ENCODE measurements at regions not wholly inside any gene's neighbourhood (a gene's known extent, or its start where the extent isn't known, plus 50 kb on each side); places are given as distances from the start of the nearest gene placed in this dataset.
A peak's percentile ranks its signal among the peaks of the same experiment; 100 is the strongest.
"Not testable (repeated sequence)": the region's sequence is repeated elsewhere in the genome, so short reads cannot be mapped to it uniquely, and the experiment has no call there.

DNA sequence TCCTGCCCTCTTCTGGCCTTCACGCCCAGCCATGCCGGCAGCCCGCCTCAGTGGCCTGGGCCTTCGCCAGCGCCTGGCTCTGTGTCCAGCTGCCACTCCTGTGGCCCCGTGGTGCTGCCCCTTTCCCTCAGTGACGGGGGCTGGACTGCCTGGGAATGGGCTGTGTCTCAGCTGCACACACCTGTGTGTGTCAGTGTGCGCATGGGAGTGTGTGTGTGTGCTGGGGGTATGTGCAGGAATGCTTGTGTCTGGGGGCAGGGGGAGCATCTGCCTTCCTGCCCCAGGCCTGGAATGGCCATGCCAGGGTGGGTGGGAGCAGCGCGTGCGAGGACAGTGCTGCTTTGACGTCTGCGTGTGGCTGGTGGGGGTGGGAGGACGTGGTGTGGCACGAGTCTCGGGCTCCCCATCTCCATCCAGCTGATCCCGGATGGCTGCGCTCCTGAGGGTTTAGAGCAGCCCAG is 224.9 kb downstream of the TMEM121 start:
- DNase-seq (ENCODE audit: low spot score), result not testable (repeated sequence)

DNA sequence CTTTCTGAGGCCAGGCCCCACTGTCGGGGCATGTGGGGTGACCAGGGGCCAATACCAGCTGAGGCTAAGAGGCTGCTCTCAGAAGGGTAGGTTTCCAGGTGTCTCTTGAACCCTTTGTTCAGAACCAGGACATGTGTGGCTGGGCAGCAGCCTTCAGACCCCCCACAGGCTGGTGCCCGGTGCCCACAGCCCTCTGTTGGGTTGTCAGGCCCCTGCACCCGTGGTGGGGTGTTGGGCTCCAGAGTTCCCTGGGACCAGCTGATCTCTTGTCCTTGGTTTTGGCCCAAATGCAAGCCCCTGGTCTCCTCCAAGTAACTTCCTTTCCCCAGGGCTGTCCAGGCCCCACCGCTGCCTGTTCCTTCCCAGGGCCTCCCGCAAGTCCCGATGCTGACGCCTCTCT is 226.0 kb downstream of the TMEM121 start:
- not testable (repeated sequence) for DNase-seq (ENCODE audit: low spot score)

DNA sequence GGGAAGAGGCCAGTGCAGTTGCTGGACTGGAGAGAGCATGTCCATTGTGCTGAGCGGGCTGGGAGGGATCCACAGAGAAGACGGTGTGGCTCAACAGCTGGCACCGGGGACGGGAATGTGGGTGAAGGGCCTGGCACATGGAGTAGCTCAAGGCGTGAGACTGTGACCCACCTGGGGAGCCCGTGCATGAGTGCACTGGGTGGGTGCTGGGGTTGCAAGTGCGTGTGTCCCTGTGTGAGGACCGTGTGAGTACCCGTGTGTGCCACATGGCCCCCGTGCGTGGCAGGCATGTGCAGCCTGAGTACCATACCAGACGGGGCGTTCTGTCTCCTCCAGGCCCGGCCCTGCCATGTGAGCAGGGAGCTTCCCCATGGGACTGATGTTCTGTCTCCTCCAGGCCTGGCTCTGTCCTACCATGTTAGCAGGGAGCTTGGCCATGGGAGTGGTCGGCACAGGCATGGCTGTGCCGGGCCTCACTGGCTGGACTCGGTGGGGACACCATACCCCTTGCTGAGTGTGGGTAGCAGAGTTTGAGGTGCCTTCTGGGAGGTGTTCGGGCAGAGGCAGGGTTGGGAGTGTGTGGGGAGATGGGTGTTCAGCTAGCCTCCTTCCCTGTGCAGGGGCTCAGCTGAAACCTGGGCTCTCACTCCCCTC is 234.4 kb downstream of the TMEM121 start:
- DNase-seq (ENCODE audit: low spot score), result no peak

- not testable (repeated sequence) for DNase-seq (ENCODE audit: low spot score)
Measured at GRCh38 chr14:105761345-105761740, 235.0 kb downstream of the TMEM121 start.

GRCh38 chr14:105761842-105762241 is 235.5 kb downstream of the TMEM121 start:
- no peak for DNase-seq (ENCODE audit: low spot score)

- not testable (repeated sequence) for DNase-seq (ENCODE audit: low spot score)
Measured at GRCh38 chr14:105762262-105762661, 235.9 kb downstream of the TMEM121 start.

DNA sequence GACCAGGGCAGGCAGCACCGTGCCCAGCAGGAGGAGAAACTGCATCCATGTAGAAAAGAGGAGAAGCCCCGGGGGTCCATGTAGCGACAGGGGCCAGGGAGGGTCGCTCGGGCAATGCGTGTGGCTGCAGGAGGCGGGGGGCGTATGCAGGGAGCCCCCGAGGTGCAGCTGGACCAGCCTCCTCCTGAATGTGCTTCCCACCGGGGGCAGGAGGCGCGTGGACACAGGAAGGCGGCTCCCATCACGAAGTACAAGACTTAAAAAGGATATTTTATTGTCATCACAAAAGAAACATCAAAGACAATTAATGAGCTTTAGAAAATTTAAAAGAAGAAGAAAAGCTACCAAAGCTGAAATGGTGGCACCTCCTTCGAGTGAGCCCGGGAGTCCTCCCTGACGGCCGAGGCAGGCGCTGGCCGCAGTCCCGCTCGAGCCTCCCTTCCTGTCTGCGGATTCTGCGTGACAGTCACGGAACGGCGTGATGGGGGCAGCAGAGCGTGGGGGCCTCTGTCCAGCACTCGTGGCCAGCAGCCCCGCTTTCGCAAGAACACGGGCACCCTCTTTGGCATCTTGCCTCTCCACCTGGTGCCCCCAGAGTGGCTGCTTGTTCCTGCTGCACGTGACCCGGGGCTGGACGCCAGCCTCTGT is 238.0 kb downstream of the TMEM121 start:
- DNase-seq (ENCODE audit: low spot score), result not testable (repeated sequence)

DNA sequence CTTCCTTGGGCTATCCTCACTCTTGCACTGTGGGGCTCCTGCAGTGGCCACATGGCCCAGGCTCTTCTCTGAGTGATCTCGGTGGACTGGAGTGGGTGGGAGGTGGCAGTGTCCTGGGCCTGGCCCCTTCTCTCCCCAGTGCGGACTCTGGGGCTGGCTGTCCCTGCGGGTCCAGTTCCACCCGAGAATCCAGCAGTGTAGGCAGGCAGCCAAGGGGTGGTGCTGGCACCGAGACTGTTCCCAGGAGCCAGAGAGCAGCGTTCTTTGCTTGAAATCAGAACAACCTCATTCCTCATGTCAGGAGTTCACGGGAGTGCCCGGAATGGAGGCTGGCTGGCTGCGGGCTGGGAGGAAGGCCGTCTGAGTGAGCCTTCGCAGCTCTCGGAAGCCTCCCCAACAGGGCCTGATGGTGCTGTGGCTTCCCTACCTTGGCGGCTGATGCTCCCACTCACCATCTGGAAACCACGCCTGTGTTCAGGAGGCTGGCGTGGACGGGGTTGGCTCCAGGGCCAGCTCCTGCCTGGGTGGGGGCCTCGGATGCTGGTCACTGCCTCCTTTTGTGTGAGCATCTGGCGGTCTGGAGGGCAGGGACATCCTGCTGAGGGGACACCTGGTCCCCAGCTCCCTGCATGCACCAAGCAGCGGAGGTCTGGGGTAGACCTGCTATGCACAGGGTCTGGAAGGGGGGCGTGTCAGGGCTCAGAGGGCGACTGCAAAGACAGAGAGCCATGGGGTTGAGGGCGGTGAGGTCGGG is 238.9 kb downstream of the TMEM121 start:
- not testable (repeated sequence) for DNase-seq (ENCODE audit: low spot score)

- no peak for DNase-seq (ENCODE audit: low spot score)
Measured at GRCh38 chr14:105765893-105766614, 239.7 kb downstream of the TMEM121 start.

DNA sequence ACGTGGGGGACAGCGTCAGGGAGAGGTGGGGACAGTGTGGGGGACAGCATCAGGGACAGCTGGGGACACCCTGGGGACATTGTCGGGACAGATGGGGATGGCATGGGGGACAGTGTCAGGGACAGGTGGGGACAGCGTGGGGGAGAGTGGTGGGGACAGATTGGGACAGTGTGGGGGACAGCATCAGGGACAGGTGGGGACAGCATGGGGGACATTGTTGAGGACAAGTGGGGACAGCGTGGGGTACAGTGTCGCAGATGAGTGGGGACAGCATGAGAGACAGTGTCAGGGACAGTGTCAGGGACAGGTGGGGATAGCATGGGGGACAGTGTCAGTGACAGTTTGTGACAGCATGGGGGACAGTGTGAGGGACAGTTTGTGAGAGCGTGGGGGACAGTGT is 240.9 kb downstream of the TMEM121 start:
- DNase-seq (ENCODE audit: low spot score), result no peak

DNA sequence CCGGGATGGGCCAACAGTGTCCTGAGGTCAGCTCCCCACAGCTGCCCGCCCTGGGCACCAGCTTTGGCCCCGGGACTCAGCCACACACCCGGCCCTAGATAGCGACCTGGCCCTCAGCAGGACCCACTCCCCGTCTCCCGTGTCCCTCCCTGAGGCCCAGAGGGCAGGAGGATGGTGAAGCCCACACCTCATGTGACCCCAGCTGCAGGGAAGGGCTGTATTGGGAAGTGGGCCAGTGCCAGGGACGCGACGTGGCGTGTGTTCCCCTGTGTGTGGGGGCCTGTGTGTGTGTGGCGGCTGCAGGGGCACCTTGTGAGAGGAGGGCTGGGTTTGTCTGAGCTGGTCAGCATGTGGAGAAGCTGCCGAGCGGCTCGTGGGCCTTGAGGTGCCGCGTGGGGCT is 241.7 kb downstream of the TMEM121 start:
- DNase-seq (ENCODE audit: low spot score), result not testable (repeated sequence)

GRCh38 chr14:105769061-105769730 is 242.8 kb downstream of the TMEM121 start:
- not testable (repeated sequence) for DNase-seq (ENCODE audit: low spot score)

DNA sequence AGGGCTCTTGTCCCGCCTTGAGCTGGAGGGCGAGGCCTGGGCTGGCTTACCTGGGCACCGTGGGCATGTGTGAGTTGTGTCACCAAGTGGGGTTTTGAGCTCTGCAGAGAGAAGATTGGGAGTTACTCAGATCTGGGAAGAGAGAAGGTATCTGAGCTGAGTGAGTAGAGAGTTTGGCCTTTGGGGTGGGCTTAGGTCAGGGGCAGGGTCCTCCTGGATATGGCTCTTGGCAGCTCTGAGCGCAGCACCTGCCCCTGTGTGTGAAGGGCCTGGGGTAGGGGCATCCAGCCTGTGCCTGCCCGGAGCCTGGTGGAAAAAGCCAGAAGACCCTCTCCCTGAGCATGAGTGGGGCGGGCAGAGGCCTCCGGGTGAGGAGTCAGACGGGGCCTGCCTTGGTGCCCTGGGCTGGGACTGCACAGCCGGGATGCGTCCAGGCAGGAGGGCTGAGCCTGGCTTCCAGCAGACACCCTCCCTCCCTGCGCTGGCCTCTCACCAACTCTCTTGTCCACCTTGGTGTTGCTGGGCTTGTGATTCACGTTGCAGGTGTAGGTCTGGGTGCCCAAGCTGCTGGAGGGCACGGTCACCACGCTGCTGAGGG is 244.3 kb downstream of the TMEM121 start:
- not testable (repeated sequence) for DNase-seq (ENCODE audit: low spot score)

DNA sequence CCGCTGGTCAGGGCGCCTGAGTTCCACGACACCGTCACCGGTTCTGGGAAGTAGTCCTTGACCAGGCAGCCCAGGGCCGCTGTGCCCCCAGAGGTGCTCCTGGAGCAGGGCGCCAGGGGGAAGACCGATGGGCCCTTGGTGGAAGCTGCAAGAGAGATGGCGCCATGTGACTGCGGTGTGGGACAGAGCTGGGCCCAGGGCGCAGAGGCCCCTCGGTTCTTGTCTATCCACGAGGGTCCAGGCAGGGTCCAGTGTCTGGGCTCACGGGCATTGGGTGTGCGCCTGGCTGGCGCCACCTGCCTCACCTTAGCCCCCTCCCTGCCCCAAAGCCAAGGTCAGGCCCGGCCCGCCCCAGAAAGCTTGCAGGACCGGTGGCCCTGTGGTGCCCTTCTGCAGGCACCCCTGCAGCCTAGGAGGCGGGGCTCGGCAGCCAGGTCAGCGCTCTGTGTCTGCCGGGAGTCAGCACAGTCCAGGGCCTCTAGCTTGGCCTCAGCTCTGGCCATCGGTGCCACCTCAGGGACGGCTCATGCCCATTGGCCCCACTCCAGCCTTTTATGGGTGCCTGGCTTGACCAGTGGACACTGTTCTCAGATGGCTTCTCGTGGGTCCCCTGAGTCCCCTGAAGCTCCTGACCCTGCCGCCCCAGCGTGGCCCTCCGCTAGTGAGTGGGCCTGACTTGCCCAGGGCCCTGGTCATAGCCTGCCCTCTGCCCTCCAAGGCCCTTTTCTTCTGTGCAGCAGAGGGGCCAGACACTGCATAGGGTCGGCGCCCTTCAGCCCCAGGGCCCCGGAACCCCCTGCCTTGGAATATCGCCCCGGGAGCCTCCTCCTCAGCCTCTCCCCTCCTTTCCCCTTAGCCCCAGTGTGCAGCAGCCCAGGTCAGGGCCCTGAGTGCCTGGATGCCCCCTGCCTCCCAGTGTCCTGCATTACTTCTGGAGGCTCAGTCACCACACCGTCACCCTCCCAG is 245.2 kb downstream of the TMEM121 start:
- not testable (repeated sequence) for DNase-seq (ENCODE audit: low spot score)

GRCh38 chr14:105772710-105773250 is 246.4 kb downstream of the TMEM121 start:
- DNase-seq (ENCODE audit: low spot score), result not testable (repeated sequence)

DNA sequence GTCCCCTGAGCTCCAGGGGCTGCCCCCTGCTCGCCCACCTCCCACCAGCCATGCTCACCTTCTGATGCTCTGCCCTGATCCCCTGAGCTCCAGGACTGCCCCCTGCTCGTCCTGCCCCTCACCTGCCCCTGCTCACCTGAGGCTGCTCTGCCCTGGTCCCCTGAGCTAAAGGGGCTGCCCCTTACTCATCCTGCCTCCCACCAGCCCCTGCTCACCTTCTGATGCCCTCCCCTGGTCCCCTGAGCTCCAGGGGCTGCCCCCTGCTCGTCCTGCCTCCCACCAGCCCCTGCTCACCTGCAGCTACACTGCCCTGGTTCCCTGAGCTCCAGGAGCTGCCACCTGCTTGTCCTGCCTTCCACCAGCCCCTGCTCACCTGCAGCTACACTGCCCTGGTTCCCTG is 247.2 kb downstream of the TMEM121 start:
- no peak for DNase-seq (ENCODE audit: low spot score)

DNA sequence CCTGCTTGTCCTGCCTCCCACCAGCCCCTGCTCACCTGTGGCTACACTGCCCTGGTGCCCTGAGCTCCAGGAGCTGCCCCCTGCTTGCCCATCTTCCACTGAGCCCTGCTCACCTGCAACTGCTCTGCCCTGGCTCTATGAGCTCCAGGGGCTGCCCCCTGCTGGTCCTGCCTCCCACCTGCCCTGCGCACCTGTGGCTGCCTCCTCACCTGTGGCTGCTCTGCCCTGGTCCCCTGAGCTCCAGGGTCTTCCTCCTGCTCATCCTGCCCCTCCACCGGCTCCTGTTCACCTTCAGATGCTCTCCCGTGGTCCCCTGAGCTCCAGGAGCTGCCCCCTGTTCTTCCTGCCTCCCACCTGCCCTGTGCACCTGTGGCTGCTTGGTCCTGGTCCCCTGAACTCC is 247.6 kb downstream of the TMEM121 start:
- DNase-seq (ENCODE audit: low spot score), result peak; percentile 1

DNA sequence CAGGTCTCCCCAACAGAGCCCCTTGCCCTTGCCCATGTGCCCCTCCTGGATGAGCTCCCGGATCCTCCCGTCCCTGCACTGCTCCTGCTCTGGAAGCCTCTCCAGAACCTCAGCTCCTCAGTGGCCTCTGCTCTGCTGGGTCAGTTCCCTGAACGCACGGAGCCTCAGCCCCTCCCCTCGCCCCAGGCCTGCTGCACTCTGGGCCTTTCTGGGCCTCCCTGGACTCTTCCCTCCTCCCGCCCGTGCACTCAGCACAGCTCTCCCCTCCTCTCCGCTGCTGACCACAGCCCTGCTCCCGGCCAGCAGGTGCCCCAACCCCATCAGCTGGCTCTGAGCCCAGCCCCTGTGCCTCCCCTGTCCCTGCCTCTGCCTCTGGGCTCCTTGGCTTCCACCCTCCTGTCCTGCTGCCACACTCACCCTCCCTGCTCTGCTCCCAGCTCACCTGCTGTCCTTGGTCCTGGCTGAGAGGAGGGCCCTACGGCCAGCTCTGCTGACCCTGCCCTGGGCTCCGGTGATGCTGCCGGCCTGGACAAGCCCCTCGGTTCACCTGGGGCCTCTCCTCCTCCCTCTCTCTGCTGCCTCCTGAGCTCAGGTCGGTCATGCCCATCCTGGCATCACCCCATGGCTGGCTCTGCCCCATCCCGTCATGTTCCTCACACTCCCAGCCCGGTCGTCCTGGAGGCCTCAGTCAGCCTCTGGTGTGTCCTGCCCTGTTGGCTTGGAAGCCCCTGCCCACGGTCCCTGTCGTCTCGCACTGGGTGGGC is 248.4 kb downstream of the TMEM121 start:
- not testable (repeated sequence) for DNase-seq (ENCODE audit: low spot score)
